Neuronal stem cell (in vitro differentiated cells): ENCODE measurements at regions not wholly inside any gene's neighbourhood (a gene's known extent, or its start where the extent isn't known, plus 50 kb on each side); places are given as distances from the start of the nearest gene placed in this dataset.

Source experiments
- DNase-seq: peaks from one replicate; pipeline ENCODE4 v3.0.0-alpha.2; 2013; ENCODE audit warnings: low spot score
- H2AFZ ChIP-seq: one replicate; pipeline ENCODE4 v1.6.1; 2013; ENCODE audit warnings: mild to moderate bottlenecking, low read length, inconsistent platforms
- H2AK5ac ChIP-seq: 2 replicates; pipeline ENCODE4 v1.6.1; 2013; ENCODE audit warnings: low read depth, mild to moderate bottlenecking, inconsistent platforms, low read length, moderate library complexity, mixed read lengths
- H2BK120ac ChIP-seq: 2 replicates; pipeline ENCODE4 v1.6.1; 2013; ENCODE audit warnings: low read depth, mild to moderate bottlenecking, inconsistent platforms, low read length, moderate library complexity, mixed read lengths
- H2BK12ac ChIP-seq: one replicate; pipeline ENCODE4 v1.6.1; 2013; ENCODE audit warnings: low read length, inconsistent platforms
- H2BK15ac ChIP-seq: 2 replicates; pipeline ENCODE4 v1.6.1; 2013; ENCODE audit warnings: mild to moderate bottlenecking, low read length, inconsistent platforms, mixed read lengths
- H2BK5ac ChIP-seq: one replicate; pipeline ENCODE4 v1.6.1; 2013; ENCODE audit warnings: inconsistent platforms, mild to moderate bottlenecking, low read length, moderate library complexity
- H3K14ac ChIP-seq: one replicate; pipeline ENCODE4 v1.6.1; 2013; ENCODE audit warnings: low read length, inconsistent platforms
- H3K18ac ChIP-seq: 2 replicates; pipeline ENCODE4 v1.6.1; 2013; ENCODE audit warnings: low read length, inconsistent platforms
- H3K23ac ChIP-seq: 2 replicates; pipeline ENCODE4 v1.6.1; 2013; ENCODE audit warnings: low read depth, mild to moderate bottlenecking, mixed read lengths, low read length, inconsistent platforms; ENCODE audit not compliant: poor library complexity
- H3K27ac ChIP-seq: replicated peaks from 3 replicates; pipeline ENCODE4 v1.5.1; 2013; ENCODE audit warnings: low read length, inconsistent platforms
- H3K27me3 ChIP-seq, 3 experiments: 2 replicates each; pipeline ENCODE4 v1.6.1; 2013; ENCODE audit warnings: low read length in 3 of 3, mild to moderate bottlenecking in 2 of 3, inconsistent platforms in 1 of 3, low read depth in 1 of 3, mixed read lengths in 1 of 3, moderate library complexity in 1 of 3; ENCODE audit not compliant: control insufficient read depth in 3 of 3, insufficient read depth in 3 of 3
- H3K36me3 ChIP-seq, 2 donors: replicated peaks in 1 of 2; 2 replicates each; pipeline ENCODE4 v1.6.1; 2013; ENCODE audit warnings: low read length in 2 of 2; ENCODE audit not compliant: control insufficient read depth in 2 of 2, insufficient read depth in 2 of 2
- H3K4ac ChIP-seq: 2 replicates; pipeline ENCODE4 v1.6.1; 2013; ENCODE audit warnings: inconsistent platforms, mild to moderate bottlenecking, low read length, moderate library complexity
- H3K4me1 ChIP-seq, 2 donors: 1 replicate in 1 of 2; 2 replicates in 1 of 2; pipeline ENCODE4 v1.6.1; 2013; ENCODE audit warnings: low read length in 2 of 2, low read depth in 1 of 2; ENCODE audit not compliant: control insufficient read depth in 2 of 2, insufficient read depth in 1 of 2
- H3K4me2 ChIP-seq: one replicate; pipeline ENCODE4 v1.6.1; 2013; ENCODE audit warnings: mild to moderate bottlenecking, low read length, inconsistent platforms; ENCODE audit not compliant: insufficient read depth, poor library complexity, severe bottlenecking
- H3K4me3 ChIP-seq, 2 donors: 2 replicates each; pipeline ENCODE4 v1.5.1; 2013; ENCODE audit warnings: low read length in 2 of 2, mild to moderate bottlenecking in 2 of 2, inconsistent platforms in 1 of 2, moderate library complexity in 1 of 2
- H3K79me1 ChIP-seq: one replicate; pipeline ENCODE4 v1.6.1; 2013; ENCODE audit warnings: low read depth, mild to moderate bottlenecking, inconsistent platforms, low read length, moderate library complexity
- H3K9ac ChIP-seq: one replicate; pipeline ENCODE4 v1.6.1; 2013; ENCODE audit warnings: mild to moderate bottlenecking, low read depth, low read length, inconsistent platforms; ENCODE audit not compliant: poor library complexity
- H3K9me3 ChIP-seq, 2 donors: replicated peaks in 1 of 2; 2 replicates each; pipeline versions ENCODE3 to v1.6.1; 2013; ENCODE audit warnings: low read length in 2 of 2, mild to moderate bottlenecking in 2 of 2, inconsistent platforms in 1 of 2, low read depth in 1 of 2, mixed read lengths in 1 of 2, moderate library complexity in 1 of 2; ENCODE audit not compliant: control insufficient read depth in 2 of 2, insufficient read depth in 1 of 2
- H4K8ac ChIP-seq: one replicate; pipeline ENCODE4 v1.6.1; 2013; ENCODE audit warnings: low read depth, mild to moderate bottlenecking, inconsistent platforms, low read length, moderate library complexity
- H4K91ac ChIP-seq: one replicate; pipeline ENCODE4 v1.6.1; 2013; ENCODE audit warnings: low read length, low read depth, mild to moderate bottlenecking, inconsistent platforms; ENCODE audit not compliant: poor library complexity
- WGBS, 2 donors: extraction: QIAGEN DNeasy Blood & Tissue Kit; methylation state at CpG; one replicate each; pipeline ENCODE4 v1.1.7; 2013; ENCODE audit warnings: missing lambda C conversion rate in 2 of 2, mixed read lengths in 1 of 2; ENCODE audit not compliant: insufficient read length in 2 of 2, insufficient replicate concordance in 1 of 2; ENCODE audit errors: extremely low coverage in 2 of 2; 5-methylcytosine and 5-hydroxymethylcytosine counted together

- H3K4ac ChIP-seq = no peak overlapping the region
- no peak overlapping the region for H3K27ac ChIP-seq
- no peak overlapping the region for H4K8ac ChIP-seq
- no peak overlapping the region for H2BK5ac ChIP-seq
- no peaks in the 10 kb centered on the region for H3K27me3 ChIP-seq
- H2BK120ac ChIP-seq = no peak overlapping the region
- no peak overlapping the region for H2AK5ac ChIP-seq
- WGBS, 2 donors = no CpG with 5 or more reads among the region's 3 CpGs
- H3K4me1 ChIP-seq = no peaks in the 10 kb centered on the region
- H2BK15ac ChIP-seq = no peak overlapping the region
- no peak overlapping the region for H4K91ac ChIP-seq
- no peak overlapping the region for H2BK12ac ChIP-seq
- no peaks in the 10 kb centered on the region for H3K36me3 ChIP-seq
- H2AFZ ChIP-seq = no peak overlapping the region
- H3K9me3 ChIP-seq = no peaks in the 10 kb centered on the region
- H3K79me1 ChIP-seq = no peaks in the 10 kb centered on the region
- H3K14ac ChIP-seq = no peak overlapping the region
- no peak overlapping the region for H3K23ac ChIP-seq
- DNase-seq = no peak
- H3K4me3 ChIP-seq = no peak overlapping the region
- H3K4me2 ChIP-seq = no peak overlapping the region
- H3K9ac ChIP-seq = no peak overlapping the region
- H3K18ac ChIP-seq = no peak overlapping the region
Observed at GRCh38 chr22:34236527-34236926, 316.3 kb upstream of the LARGE1 start.

GRCh38 chr22:34239421-34239820 is 319.1 kb upstream of the LARGE1 start:
- H3K9me3 ChIP-seq = no peaks in the 10 kb centered on the region
- no peaks in the 10 kb centered on the region for H3K79me1 ChIP-seq
- no peak overlapping the region for H2BK15ac ChIP-seq
- no peak overlapping the region for H4K91ac ChIP-seq
- no peaks in the 10 kb centered on the region for H3K36me3 ChIP-seq
- no peak overlapping the region for H2BK12ac ChIP-seq
- no peak overlapping the region for H3K23ac ChIP-seq
- no peak overlapping the region for H2BK120ac ChIP-seq
- no peak overlapping the region for H3K9ac ChIP-seq
- WGBS, 2 donors = no CpG with 5 or more reads among the region's 3 CpGs
- no peak overlapping the region for H3K14ac ChIP-seq
- H3K27me3 ChIP-seq = no peaks in the 10 kb centered on the region
- no peak overlapping the region for H3K4me2 ChIP-seq
- no peak overlapping the region for H3K27ac ChIP-seq
- no peak overlapping the region for H3K18ac ChIP-seq
- H4K8ac ChIP-seq = no peak overlapping the region
- no peak overlapping the region for H3K4me3 ChIP-seq
- H2AK5ac ChIP-seq = no peak overlapping the region
- DNase-seq = no peak
- no peak overlapping the region for H2AFZ ChIP-seq
- no peak overlapping the region for H2BK5ac ChIP-seq
- H3K4ac ChIP-seq = no peak overlapping the region
- H3K4me1 ChIP-seq = no peaks in the 10 kb centered on the region

- Histone ChIP-seq H3K23ac (no peak overlapping the region), H4K91ac (no peak overlapping the region), H3K4me2 (no peak overlapping the region), H2BK120ac (no peak overlapping the region), H3K79me1 (no peaks in the 10 kb centered on the region), H2AFZ (no peak overlapping the region), H3K14ac (no peak overlapping the region), H3K4me1 (no peaks in the 10 kb centered on the region), H4K8ac (no peak overlapping the region), H2BK5ac (no peak overlapping the region), H3K9ac (no peak overlapping the region), H2BK12ac (no peak overlapping the region), H3K4me3 (no peak overlapping the region), H3K36me3 (no peaks in the 10 kb centered on the region), H3K18ac (no peak overlapping the region), H3K4ac (no peak overlapping the region), H2AK5ac (no peak overlapping the region), H3K27me3 (no peaks in the 10 kb centered on the region), H2BK15ac (no peak overlapping the region), H3K9me3 (no peaks in the 10 kb centered on the region), H3K27ac (no peak overlapping the region)
- WGBS, 2 donors = no CpG with 5 or more reads among the region's 2 CpGs
- DNase-seq = no peak
Observed at GRCh38 chr22:34243023-34243422, 322.7 kb upstream of the LARGE1 start.

GRCh38 chr22:34255042-34255441 is 334.8 kb upstream of the LARGE1 start:
- Histone ChIP-seq H4K91ac (no peak overlapping the region), H2AK5ac (no peak overlapping the region), H2BK120ac (no peak overlapping the region), H2BK5ac (no peak overlapping the region), H3K79me1 (no peaks in the 10 kb centered on the region), H3K14ac (no peak overlapping the region), H3K4ac (no peak overlapping the region), H3K18ac (no peak overlapping the region), H2BK12ac (no peak overlapping the region), H3K23ac (no peak overlapping the region), H2BK15ac (no peak overlapping the region), H3K4me2 (no peak overlapping the region), H2AFZ (no peak overlapping the region), H3K4me1 (no peaks in the 10 kb centered on the region), H4K8ac (no peak overlapping the region), H3K27ac (no peak overlapping the region), H3K36me3 (no peaks in the 10 kb centered on the region), H3K9ac (no peak overlapping the region), H3K4me3 (no peak overlapping the region), H3K27me3 (no peaks in the 10 kb centered on the region), H3K9me3 (no peaks in the 10 kb centered on the region)
- DNase-seq = no peak
- WGBS, 2 donors = no CpG with 5 or more reads among the region's 1 CpG
